ENCODE measurements at regions not wholly inside any gene's neighbourhood (a gene's known extent, or its start where the extent isn't known, plus 50 kb on each side); places are given as distances from the start of the nearest gene placed in this dataset.

DNA sequence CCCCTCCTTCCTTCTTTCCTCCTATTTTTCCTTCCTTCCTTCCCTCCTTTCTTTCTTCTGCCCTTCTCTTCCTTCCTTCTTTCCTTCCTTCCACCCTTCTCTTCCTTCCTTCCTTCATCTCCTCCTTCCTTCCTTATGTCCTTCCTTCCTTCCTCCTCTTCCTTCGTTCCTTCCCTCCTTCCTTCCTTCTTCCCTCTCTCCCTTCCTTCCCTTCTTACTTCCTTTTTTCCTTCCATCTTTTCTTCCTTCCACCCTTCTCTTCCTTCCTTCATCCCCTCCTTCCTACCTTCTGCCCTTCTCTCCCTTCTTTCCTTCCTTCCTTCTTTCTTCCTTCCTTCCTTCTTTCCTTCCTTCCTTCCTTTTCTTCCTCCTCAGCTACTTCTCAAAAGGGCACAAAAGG lies 287.3 kb upstream of the ZNF507 start:
- no peak for FAIRE-seq
- no peaks in the 10 kb centered on the region for H3K4me1 ChIP-seq
- ChIA-PET CTCF (interaction anchor here (1.0 to 2.7 kb wide), 2 partner anchors 10 to 166 kb away, joined by 3 to 6 read pairs; no protein-coding TSS in a partner anchor), POLR2A (no interaction called here)
- 0% methylated on average over 1 of the region's 1 CpG for WGBS (ENCODE audit: missing lambda C conversion rate)
- TF ChIP-seq FOSL2 (IDR thresholded peaks at IDR 0.05) = no peak
- no peak for TF ChIP-seq FOSL2 (CRISPR knock-in tag; IDR thresholded peaks at IDR 0.05)
- no peak for TF ChIP-seq JUNB (IDR thresholded peaks at IDR 0.05)
- no peak for TF ChIP-seq KDM5A (IDR thresholded peaks at IDR 0.05)
- H3K4me3 ChIP-seq = no peak overlapping the region
- H3K9me3 ChIP-seq = 0 out of 3 replicates have a peak, but pooled peaks cover 10% of the 10 kb centered on the region
- no peak overlapping the region for H3K4me2 ChIP-seq
- no peak for DNase-seq (ENCODE audit: low read depth in 1 of 2, low spot score in 1 of 2)
- no peak for ATAC-seq
- no peak overlapping the region for H3K27ac ChIP-seq

DNA sequence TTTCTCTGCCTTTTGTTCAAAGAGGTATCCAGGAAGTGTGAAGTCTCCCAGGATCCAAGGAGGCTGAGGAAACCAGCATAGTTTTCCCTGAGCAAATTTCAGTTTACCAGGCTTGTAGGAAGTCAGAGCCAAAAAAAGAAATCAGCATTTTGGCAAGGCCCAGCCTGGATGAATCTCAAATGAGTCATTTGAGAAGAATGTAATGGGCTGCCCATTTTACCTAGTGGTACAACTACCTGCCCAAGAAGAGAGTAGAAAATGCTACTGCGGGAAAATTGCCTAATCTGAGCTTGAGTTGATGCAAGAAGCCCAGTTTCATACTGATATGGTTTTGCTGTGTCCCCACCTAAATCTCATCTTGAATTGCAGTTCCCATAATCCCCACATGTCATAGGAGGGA lies 284.1 kb upstream of the ZNF507 start:
- FAIRE-seq = peak; percentile 32
- Histone ChIP-seq H3K9me3 (no peaks in the 10 kb centered on the region), H3K4me3 (no peak overlapping the region), H3K4me1 (no peaks in the 10 kb centered on the region), H3K27ac (no peak overlapping the region), H3K4me2 (no peak overlapping the region)
- CTCF ChIA-PET = interaction anchor here (0.6 kb wide), 1 partner anchor 14 kb away, joined by 3 read pairs; no protein-coding TSS in a partner anchor
- ATAC-seq = 0 out of 6 replicates have a peak, but pooled peaks of 1 of the 2 experiments have one; percentile 48
- POLR2A ChIA-PET = no interaction called here
- no peak for DNase-seq (ENCODE audit: low read depth in 1 of 2, low spot score in 1 of 2)
- 3% methylated on average over 1 of the region's 1 CpG for WGBS (ENCODE audit: missing lambda C conversion rate)
- no peak for TF ChIP-seq GATA3 (IDR thresholded peaks at IDR 0.05; ENCODE audit: borderline replicate concordance)
- no peak for TF ChIP-seq HOXB13 (CRISPR knock-in tag; IDR thresholded peaks at IDR 0.05; ENCODE audit: low read depth)
- TF ChIP-seq TP53 (CRISPR knock-in tag; IDR thresholded peaks at IDR 0.05) = no peak
- TF ChIP-seq SREBF2 (IDR thresholded peaks at IDR 0.05) = no peak
- no peak for TF ChIP-seq BHLHE40 (IDR thresholded peaks at IDR 0.05; ENCODE audit: low read depth, low read length)
- TF ChIP-seq FOXS1 (CRISPR knock-in tag; IDR thresholded peaks at IDR 0.05) = no peak

DNA sequence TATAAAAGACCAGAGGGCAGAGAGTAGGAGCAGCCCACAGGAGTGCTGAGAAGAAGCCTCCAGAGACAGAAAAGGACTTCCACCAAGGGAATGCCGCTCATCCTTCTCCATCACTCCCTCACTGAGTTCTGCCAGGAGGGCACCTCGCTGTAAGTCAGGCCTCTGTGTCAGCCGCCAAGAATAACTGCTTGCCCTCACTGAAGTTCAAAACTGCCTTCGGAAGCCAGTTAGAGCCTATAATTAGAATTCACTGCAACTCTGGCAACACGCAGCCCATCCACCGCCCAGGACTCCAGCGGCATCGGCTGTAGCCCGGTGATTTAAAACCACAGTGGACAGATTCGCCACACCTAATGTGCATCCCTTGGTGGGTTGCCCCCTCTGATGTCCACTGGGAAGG lies 281.8 kb upstream of the ZNF507 start:
- ChIA-PET CTCF (interaction anchor here (0.6 to 0.8 kb wide), 3 partner anchors 24 to 1381 kb away, joined by 3 read pairs; no protein-coding TSS in a partner anchor), POLR2A (no interaction called here)
- ATAC-seq (no peak), DNase-seq (ENCODE audit: low read depth in 1 of 2, low spot score in 1 of 2) (no peak), FAIRE-seq (no peak)
- no peak overlapping the region for H3K4me3 ChIP-seq
- WGBS (ENCODE audit: missing lambda C conversion rate) = 31% methylated on average over 10 of the region's 10 CpGs
- TF ChIP-seq, protein P1, sequence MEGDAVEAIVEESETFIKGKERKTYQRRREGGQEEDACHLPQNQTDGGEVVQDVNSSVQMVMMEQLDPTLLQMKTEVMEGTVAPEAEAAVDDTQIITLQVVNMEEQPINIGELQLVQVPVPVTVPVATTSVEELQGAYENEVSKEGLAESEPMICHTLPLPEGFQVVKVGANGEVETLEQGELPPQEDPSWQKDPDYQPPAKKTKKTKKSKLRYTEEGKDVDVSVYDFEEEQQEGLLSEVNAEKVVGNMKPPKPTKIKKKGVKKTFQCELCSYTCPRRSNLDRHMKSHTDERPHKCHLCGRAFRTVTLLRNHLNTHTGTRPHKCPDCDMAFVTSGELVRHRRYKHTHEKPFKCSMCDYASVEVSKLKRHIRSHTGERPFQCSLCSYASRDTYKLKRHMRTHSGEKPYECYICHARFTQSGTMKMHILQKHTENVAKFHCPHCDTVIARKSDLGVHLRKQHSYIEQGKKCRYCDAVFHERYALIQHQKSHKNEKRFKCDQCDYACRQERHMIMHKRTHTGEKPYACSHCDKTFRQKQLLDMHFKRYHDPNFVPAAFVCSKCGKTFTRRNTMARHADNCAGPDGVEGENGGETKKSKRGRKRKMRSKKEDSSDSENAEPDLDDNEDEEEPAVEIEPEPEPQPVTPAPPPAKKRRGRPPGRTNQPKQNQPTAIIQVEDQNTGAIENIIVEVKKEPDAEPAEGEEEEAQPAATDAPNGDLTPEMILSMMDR (IDR thresholded peaks at IDR 0.05) = no peak
- TF ChIP-seq, protein P2, sequence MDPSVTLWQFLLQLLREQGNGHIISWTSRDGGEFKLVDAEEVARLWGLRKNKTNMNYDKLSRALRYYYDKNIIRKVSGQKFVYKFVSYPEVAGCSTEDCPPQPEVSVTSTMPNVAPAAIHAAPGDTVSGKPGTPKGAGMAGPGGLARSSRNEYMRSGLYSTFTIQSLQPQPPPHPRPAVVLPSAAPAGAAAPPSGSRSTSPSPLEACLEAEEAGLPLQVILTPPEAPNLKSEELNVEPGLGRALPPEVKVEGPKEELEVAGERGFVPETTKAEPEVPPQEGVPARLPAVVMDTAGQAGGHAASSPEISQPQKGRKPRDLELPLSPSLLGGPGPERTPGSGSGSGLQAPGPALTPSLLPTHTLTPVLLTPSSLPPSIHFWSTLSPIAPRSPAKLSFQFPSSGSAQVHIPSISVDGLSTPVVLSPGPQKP (IDR thresholded peaks at IDR 0.05; ENCODE audit: low read depth, low read length) = no peak
- TF ChIP-seq MAFK (IDR thresholded peaks at IDR 0.05; ENCODE audit: partially characterized antibody) (no peak), SMC3 (IDR thresholded peaks at IDR 0.05) (no peak), MYC (IDR thresholded peaks at IDR 0.05; ENCODE audit: borderline replicate concordance, low read length) (no peak), BHLHE40 (IDR thresholded peaks at IDR 0.05; ENCODE audit: low read depth, low read length) (no peak), RFX5 (IDR thresholded peaks at IDR 0.05) (no peak), TFCP2L1 (CRISPR knock-in tag; IDR thresholded peaks at IDR 0.05) (no peak), PHF8 (IDR thresholded peaks at IDR 0.05; ENCODE audit: borderline replicate concordance, low read depth) (no peak), FOSL2 (IDR thresholded peaks at IDR 0.05) (no peak), FOSL2 (CRISPR knock-in tag; IDR thresholded peaks at IDR 0.05) (no peak), NFE2L2 (conservative IDR thresholded peaks at IDR 0.05; ENCODE audit: low read length) (no peak), HEYL (CRISPR knock-in tag; IDR thresholded peaks at IDR 0.05) (no peak), KDM5A (IDR thresholded peaks at IDR 0.05) (no peak)
- TF ChIP-seq, protein P3, sequence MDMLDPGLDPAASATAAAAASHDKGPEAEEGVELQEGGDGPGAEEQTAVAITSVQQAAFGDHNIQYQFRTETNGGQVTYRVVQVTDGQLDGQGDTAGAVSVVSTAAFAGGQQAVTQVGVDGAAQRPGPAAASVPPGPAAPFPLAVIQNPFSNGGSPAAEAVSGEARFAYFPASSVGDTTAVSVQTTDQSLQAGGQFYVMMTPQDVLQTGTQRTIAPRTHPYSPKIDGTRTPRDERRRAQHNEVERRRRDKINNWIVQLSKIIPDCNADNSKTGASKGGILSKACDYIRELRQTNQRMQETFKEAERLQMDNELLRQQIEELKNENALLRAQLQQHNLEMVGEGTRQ (IDR thresholded peaks at IDR 0.05) = no peak
- TF ChIP-seq, protein P4, sequence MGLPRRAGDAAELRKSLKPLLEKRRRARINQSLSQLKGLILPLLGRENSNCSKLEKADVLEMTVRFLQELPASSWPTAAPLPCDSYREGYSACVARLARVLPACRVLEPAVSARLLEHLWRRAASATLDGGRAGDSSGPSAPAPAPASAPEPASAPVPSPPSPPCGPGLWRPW (IDR thresholded peaks at IDR 0.05) = no peak
- TF ChIP-seq, protein P5, sequence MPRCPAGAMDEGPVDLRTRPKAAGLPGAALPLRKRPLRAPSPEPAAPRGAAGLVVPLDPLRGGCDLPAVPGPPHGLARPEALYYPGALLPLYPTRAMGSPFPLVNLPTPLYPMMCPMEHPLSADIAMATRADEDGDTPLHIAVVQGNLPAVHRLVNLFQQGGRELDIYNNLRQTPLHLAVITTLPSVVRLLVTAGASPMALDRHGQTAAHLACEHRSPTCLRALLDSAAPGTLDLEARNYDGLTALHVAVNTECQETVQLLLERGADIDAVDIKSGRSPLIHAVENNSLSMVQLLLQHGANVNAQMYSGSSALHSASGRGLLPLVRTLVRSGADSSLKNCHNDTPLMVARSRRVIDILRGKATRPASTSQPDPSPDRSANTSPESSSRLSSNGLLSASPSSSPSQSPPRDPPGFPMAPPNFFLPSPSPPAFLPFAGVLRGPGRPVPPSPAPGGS (IDR thresholded peaks at IDR 0.05) = no peak
- H3K27ac ChIP-seq = no peak overlapping the region
- no peaks in the 10 kb centered on the region for H3K9me3 ChIP-seq
- no peak overlapping the region for H3K4me2 ChIP-seq
- H3K4me1 ChIP-seq = no peaks in the 10 kb centered on the region

Data from A549 (cell line).